ENCODE measurements at regions not wholly inside any gene's neighbourhood (a gene's known extent, or its start where the extent isn't known, plus 50 kb on each side); places are given as distances from the start of the nearest gene placed in this dataset.

- H2AFZ ChIP-seq (ENCODE audit: insufficient read depth, low read depth, low read length, poor library complexity, severe bottlenecking), result no peak overlapping the region
- no peaks in the 10 kb centered on the region for H3K4me1 Mint-ChIP-seq
- peaks cover 54 to 77% of the 10 kb centered on the region in 2 donors for H3K27me3 ChIP-seq (ENCODE audit: control insufficient read depth in 2 of 2, insufficient read depth in 2 of 2, low read length in 2 of 2)
- peaks cover 0 to 7% (median 0%) of the 10 kb centered on the region in 7 donors for H3K9me3 Mint-ChIP-seq
- no peak overlapping the region for H3K9ac ChIP-seq (ENCODE audit: insufficient read depth, low read length, poor library complexity, severe bottlenecking)
- WGBS (ENCODE audit: insufficient coverage), result 13% methylated on average over 12 of the region's 28 CpGs
- no peaks in the 10 kb centered on the region for H3K36me3 Mint-ChIP-seq
- no peaks in the 10 kb centered on the region for H3K79me2 ChIP-seq (ENCODE audit: insufficient read depth, low read length)
- H3K27ac ChIP-seq (ENCODE audit: low read depth in 1 of 2, low read length in 2 of 2), result no peak overlapping the region
- H3K4me3 ChIP-seq (replicated peaks in 1 of 3; ENCODE audit: low read depth in 2 of 3, low read length in 3 of 3), result no peak overlapping the region
- H4K20me1 ChIP-seq (ENCODE audit: insufficient read depth, low read length), result no peaks in the 10 kb centered on the region
- no peak overlapping the region for H3K4me2 ChIP-seq (replicated peaks; ENCODE audit: extremely low read depth, low read length, poor library complexity, severe bottlenecking)
- H3K4me1 ChIP-seq (ENCODE audit: control insufficient read depth in 1 of 2, insufficient read depth in 2 of 2, low read length in 2 of 2), result no peaks in the 10 kb centered on the region
- H3K9me3 ChIP-seq (replicated peaks in 1 of 2; ENCODE audit: control insufficient read depth in 1 of 2, insufficient read depth in 1 of 2, low read length in 2 of 2), result peaks cover 0 to 18% of the 10 kb centered on the region in 2 donors
- DNase-seq, result no peak
- no peak for TF ChIP-seq CTCF (IDR thresholded peaks at IDR 0.05)
- peaks cover 69 to 87% (median 79%) of the 10 kb centered on the region in 3 donors for H3K27me3 Mint-ChIP-seq (ENCODE audit: low read depth in 3 of 3)
- H3K27ac Mint-ChIP-seq, result no peak overlapping the region
- H3K36me3 ChIP-seq (replicated peaks in 1 of 2; ENCODE audit: control insufficient read depth in 1 of 2, insufficient read depth in 2 of 2, low read length in 2 of 2), result no peaks in the 10 kb centered on the region
- H3K4me3 Mint-ChIP-seq, result peak overlapping the region in 1 of 2 donors; percentile 59
- intact Hi-C loops (cut with micrococcal nuclease), result no loop called here
Measured at GRCh38 chr10:100687143-100688003, 58.0 kb upstream of the PAX2 start.

- H3K36me3 ChIP-seq (replicated peaks in 1 of 2; ENCODE audit: control insufficient read depth in 1 of 2, insufficient read depth in 2 of 2, low read length in 2 of 2), result no peaks in the 10 kb centered on the region
- no peak overlapping the region for H3K9ac ChIP-seq (ENCODE audit: insufficient read depth, low read length, poor library complexity, severe bottlenecking)
- H3K4me3 ChIP-seq (replicated peaks in 1 of 3; ENCODE audit: low read depth in 2 of 3, low read length in 3 of 3), result no peak overlapping the region
- Mint-ChIP-seq H3K36me3 (no peaks in the 10 kb centered on the region), H3K4me3 (peak overlapping the region in 1 of 2 donors; percentile 59), H3K9me3 (peaks cover 0 to 7% (median 0%) of the 10 kb centered on the region in 7 donors), H3K4me1 (no peaks in the 10 kb centered on the region), H3K27ac (no peak overlapping the region), H3K27me3 (ENCODE audit: low read depth in 3 of 3) (peaks cover 64 to 81% (median 78%) of the 10 kb centered on the region in 3 donors)
- H3K4me1 ChIP-seq (ENCODE audit: control insufficient read depth in 1 of 2, insufficient read depth in 2 of 2, low read length in 2 of 2), result no peaks in the 10 kb centered on the region
- H3K9me3 ChIP-seq (replicated peaks in 1 of 2; ENCODE audit: control insufficient read depth in 1 of 2, insufficient read depth in 1 of 2, low read length in 2 of 2), result peaks cover 0 to 16% of the 10 kb centered on the region in 2 donors
- no peak for DNase-seq
- WGBS (ENCODE audit: insufficient coverage), result 27% methylated on average over 6 of the region's 6 CpGs
- H3K27ac ChIP-seq (ENCODE audit: low read depth in 1 of 2, low read length in 2 of 2), result no peak overlapping the region
- H4K20me1 ChIP-seq (ENCODE audit: insufficient read depth, low read length), result no peaks in the 10 kb centered on the region
- no peak overlapping the region for H3K4me2 ChIP-seq (replicated peaks; ENCODE audit: extremely low read depth, low read length, poor library complexity, severe bottlenecking)
- no peak overlapping the region for H2AFZ ChIP-seq (ENCODE audit: insufficient read depth, low read depth, low read length, poor library complexity, severe bottlenecking)
- peaks cover 46 to 69% of the 10 kb centered on the region in 2 donors for H3K27me3 ChIP-seq (ENCODE audit: control insufficient read depth in 2 of 2, insufficient read depth in 2 of 2, low read length in 2 of 2)
- intact Hi-C loops (cut with micrococcal nuclease), result no loop called here
- TF ChIP-seq CTCF (IDR thresholded peaks at IDR 0.05), result no peak
- no peaks in the 10 kb centered on the region for H3K79me2 ChIP-seq (ENCODE audit: insufficient read depth, low read length)
Measured at GRCh38 chr10:100688201-100688600, 57.2 kb upstream of the PAX2 start.
